Loucy (cell line): ENCODE measurements at regions not wholly inside any gene's neighbourhood (a gene's known extent, or its start where the extent isn't known, plus 50 kb on each side); places are given as distances from the start of the nearest gene placed in this dataset.

Experiments used
- CTCF ChIP-seq: fragments of 200-600 bp; sonication (generic); conservative IDR thresholded peaks from 2 replicates; pipeline ENCODE4 v1.5.1; 2014; ENCODE audit warnings: mild to moderate bottlenecking, antibody characterized with exemption, low read length
- EZH2phosphoT487 ChIP-seq: fragments of 200-600 bp; IDR thresholded peaks from 2 replicates; pipeline ENCODE4 v1.6.1; 2018; ENCODE audit warnings: antibody characterized with exemption, mild to moderate bottlenecking, moderate library complexity, borderline replicate concordance

GRCh38 chr1:229905652-229906051, 161.4 kb upstream of the GALNT2 start:
- TF ChIP-seq CTCF (no peak), EZH2phosphoT487 (no peak)
